ENCODE measurements at regions not wholly inside any gene's neighbourhood (a gene's known extent, or its start where the extent isn't known, plus 50 kb on each side); places are given as distances from the start of the nearest gene placed in this dataset.
"Not testable (repeated sequence)": the region's sequence is repeated elsewhere in the genome, so short reads cannot be mapped to it uniquely, and the experiment has no call there.

DNA sequence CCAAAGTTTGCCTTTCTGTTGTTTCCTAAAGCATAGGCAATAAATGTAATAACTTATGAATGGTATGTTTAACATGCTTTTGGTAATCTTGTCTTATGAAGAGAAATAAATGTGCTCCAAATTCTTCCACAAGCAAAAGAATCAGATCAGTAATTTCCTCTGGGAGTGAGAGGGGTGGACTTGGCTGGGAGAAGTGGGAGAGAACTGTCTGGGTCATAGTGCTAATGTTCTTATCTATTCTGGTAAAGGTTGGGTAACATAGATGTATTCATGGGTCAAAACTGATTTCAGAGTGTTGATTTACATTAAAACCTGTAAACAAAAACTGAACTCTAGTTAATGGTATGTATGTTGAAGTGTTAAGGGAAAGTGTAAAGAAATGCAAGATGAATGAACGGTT is 211.7 kb upstream of the IRS2 start:
- 87 to 100% methylated on average over 1 of the region's 1 CpG for WGBS, 2 donors (ENCODE audit: low coverage in 1 of 2)
- no peaks in the 10 kb centered on the region for H3K27me3 ChIP-seq
- in situ Hi-C loops (cut with MboI; ENCODE audit: low pct_ligation_motif_present in 1 of 4, low pct_unique_long_range_greater_than_20kb in 1 of 4, low sequenced_read_pairs in 3 of 4) (no loop called here), intact Hi-C loops (cut with DNase I; ENCODE audit: low total_unique reads) (no loop called here)
- no peaks in the 10 kb centered on the region for H3K9me3 ChIP-seq
- no peaks in the 10 kb centered on the region for H3K4me1 ChIP-seq
- no peak for TF ChIP-seq EP300 (IDR thresholded peaks at IDR 0.05; ENCODE audit: low read depth)
- TF ChIP-seq POLR2A (IDR thresholded peaks at IDR 0.05): no peak
- TF ChIP-seq, protein P1, sequence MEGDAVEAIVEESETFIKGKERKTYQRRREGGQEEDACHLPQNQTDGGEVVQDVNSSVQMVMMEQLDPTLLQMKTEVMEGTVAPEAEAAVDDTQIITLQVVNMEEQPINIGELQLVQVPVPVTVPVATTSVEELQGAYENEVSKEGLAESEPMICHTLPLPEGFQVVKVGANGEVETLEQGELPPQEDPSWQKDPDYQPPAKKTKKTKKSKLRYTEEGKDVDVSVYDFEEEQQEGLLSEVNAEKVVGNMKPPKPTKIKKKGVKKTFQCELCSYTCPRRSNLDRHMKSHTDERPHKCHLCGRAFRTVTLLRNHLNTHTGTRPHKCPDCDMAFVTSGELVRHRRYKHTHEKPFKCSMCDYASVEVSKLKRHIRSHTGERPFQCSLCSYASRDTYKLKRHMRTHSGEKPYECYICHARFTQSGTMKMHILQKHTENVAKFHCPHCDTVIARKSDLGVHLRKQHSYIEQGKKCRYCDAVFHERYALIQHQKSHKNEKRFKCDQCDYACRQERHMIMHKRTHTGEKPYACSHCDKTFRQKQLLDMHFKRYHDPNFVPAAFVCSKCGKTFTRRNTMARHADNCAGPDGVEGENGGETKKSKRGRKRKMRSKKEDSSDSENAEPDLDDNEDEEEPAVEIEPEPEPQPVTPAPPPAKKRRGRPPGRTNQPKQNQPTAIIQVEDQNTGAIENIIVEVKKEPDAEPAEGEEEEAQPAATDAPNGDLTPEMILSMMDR (IDR thresholded peaks at IDR 0.05): no peak
- no peak for TF ChIP-seq POLR2AphosphoS5 (IDR thresholded peaks at IDR 0.05)
- no peaks in the 10 kb centered on the region for H3K36me3 ChIP-seq
- H3K27ac ChIP-seq: no peak overlapping the region
- DNase-seq: no peak
- H3K4me3 ChIP-seq: no peak overlapping the region

- H3K27me3 ChIP-seq; H3K9me3 ChIP-seq; H3K4me3 ChIP-seq; intact Hi-C loops (cut with DNase I; ENCODE audit: low total_unique reads); in situ Hi-C loops (cut with MboI; ENCODE audit: low pct_ligation_motif_present in 1 of 4, low pct_unique_long_range_greater_than_20kb in 1 of 4, low sequenced_read_pairs in 3 of 4); H3K36me3 ChIP-seq; H3K4me1 ChIP-seq; H3K27ac ChIP-seq; DNase-seq: not testable (repeated sequence)
- 76 to 96% methylated on average over 4 to 5 of the region's 5 CpGs for WGBS, 2 donors (ENCODE audit: low coverage in 1 of 2)
Observed at GRCh38 chr13:109997056-109997595, 210.7 kb upstream of the IRS2 start.

- TF ChIP-seq, protein P1 (IDR thresholded peaks at IDR 0.05): no peak
- TF ChIP-seq EP300 (IDR thresholded peaks at IDR 0.05; ENCODE audit: low read depth) (no peak), POLR2AphosphoS5 (IDR thresholded peaks at IDR 0.05) (no peak), POLR2A (IDR thresholded peaks at IDR 0.05) (no peak)
- no peak overlapping the region for H3K4me3 ChIP-seq
- no peak for DNase-seq
- no peaks in the 10 kb centered on the region for H3K27me3 ChIP-seq
- in situ Hi-C loops (cut with MboI; ENCODE audit: low pct_ligation_motif_present in 1 of 4, low pct_unique_long_range_greater_than_20kb in 1 of 4, low sequenced_read_pairs in 3 of 4): no loop called here
- H3K27ac ChIP-seq: no peak overlapping the region
- no peaks in the 10 kb centered on the region for H3K9me3 ChIP-seq
- intact Hi-C loops (cut with DNase I; ENCODE audit: low total_unique reads): no loop called here
- no peaks in the 10 kb centered on the region for H3K36me3 ChIP-seq
- H3K4me1 ChIP-seq: no peaks in the 10 kb centered on the region
- WGBS, 2 donors (ENCODE audit: low coverage in 1 of 2): 65 to 82% methylated on average over 8 to 10 of the region's 10 CpGs
Observed at GRCh38 chr13:109996404-109996960, 210.1 kb upstream of the IRS2 start.

DNA sequence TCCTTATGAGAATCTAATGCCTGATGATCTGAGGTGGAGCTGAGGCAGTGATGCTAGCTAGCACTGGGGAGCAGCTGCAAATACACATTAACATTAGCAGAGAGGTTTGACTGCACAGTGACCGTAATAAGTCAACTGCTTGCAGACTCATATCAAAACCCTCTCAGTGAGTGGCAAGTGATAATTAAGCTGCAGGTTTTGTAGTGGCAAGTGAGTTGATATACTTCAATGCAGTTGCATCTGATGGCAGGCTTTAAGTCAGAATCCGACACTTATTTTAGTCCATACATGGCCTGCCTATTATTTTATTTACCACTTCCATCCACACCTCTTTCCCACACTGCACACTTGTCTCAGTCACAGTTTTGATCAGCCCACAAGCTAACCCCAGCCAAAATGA is 209.2 kb upstream of the IRS2 start:
- no peak for TF ChIP-seq EP300 (IDR thresholded peaks at IDR 0.05; ENCODE audit: low read depth)
- TF ChIP-seq, protein P1 (IDR thresholded peaks at IDR 0.05): no peak
- in situ Hi-C loops (cut with MboI; ENCODE audit: low pct_ligation_motif_present in 1 of 4, low pct_unique_long_range_greater_than_20kb in 1 of 4, low sequenced_read_pairs in 3 of 4): no loop called here
- intact Hi-C loops (cut with DNase I; ENCODE audit: low total_unique reads): no loop called here

DNA sequence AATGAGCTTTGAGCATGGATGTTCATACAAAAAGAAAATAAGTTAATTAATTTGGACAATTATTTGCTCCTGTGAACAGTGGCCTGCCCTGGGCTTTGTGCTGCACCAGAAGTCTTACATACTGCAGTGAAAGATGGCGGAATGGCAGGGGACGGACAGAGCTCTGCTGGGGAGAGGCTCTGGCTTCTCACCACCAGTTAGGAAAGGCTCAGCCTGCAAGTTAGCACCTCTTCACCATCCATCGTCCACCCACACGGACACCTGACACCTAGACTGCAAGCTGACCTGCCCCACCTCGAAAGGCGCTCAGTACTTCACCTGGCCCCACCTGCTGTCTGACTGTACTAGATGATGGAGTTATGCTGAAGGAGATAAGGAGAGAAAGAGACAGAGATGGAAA is 203.9 kb upstream of the IRS2 start:
- Histone ChIP-seq H3K36me3 (no peaks in the 10 kb centered on the region), H3K27ac (no peak overlapping the region), H3K4me1 (no peaks in the 10 kb centered on the region), H3K27me3 (no peaks in the 10 kb centered on the region), H3K9me3 (no peaks in the 10 kb centered on the region), H3K4me3 (no peak overlapping the region)
- in situ Hi-C loops (cut with MboI; ENCODE audit: low pct_ligation_motif_present in 1 of 4, low pct_unique_long_range_greater_than_20kb in 1 of 4, low sequenced_read_pairs in 3 of 4) (no loop called here), intact Hi-C loops (cut with DNase I; ENCODE audit: low total_unique reads) (no loop called here)
- DNase-seq: no peak
- TF ChIP-seq EP300 (IDR thresholded peaks at IDR 0.05; ENCODE audit: low read depth) (no peak), POLR2AphosphoS5 (IDR thresholded peaks at IDR 0.05) (no peak), POLR2A (IDR thresholded peaks at IDR 0.05) (no peak)
- TF ChIP-seq, protein P1 (IDR thresholded peaks at IDR 0.05): no peak
- 80 to 89% methylated on average over 2 to 6 of the region's 6 CpGs for WGBS, 2 donors (ENCODE audit: low coverage in 1 of 2)

More for the DNA sequence above, 209.2 kb upstream of the IRS2 start:
- no peaks in the 10 kb centered on the region for H3K27me3 ChIP-seq
- H3K4me3 ChIP-seq: no peak overlapping the region
- H3K4me1 ChIP-seq: no peaks in the 10 kb centered on the region
- no peak overlapping the region for H3K27ac ChIP-seq
- H3K9me3 ChIP-seq: no peaks in the 10 kb centered on the region
- no peaks in the 10 kb centered on the region for H3K36me3 ChIP-seq
- DNase-seq: no peak
- 87 to 100% methylated on average over 2 of the region's 2 CpGs for WGBS, 2 donors (ENCODE audit: low coverage in 1 of 2)

Measured in transverse colon (tissue), 4 donors.